Liver (tissue), 3 donors: ENCODE measurements at regions not wholly inside any gene's neighbourhood (a gene's known extent, or its start where the extent isn't known, plus 50 kb on each side); places are given as distances from the start of the nearest gene placed in this dataset.

Source experiments
- CTCF ChIP-seq: fragments of 150-350 bp; IDR thresholded peaks from 2 replicates; pipeline ENCODE4 v1.5.1; 2017; ENCODE audit warnings: improper control_type of control experiment, low read depth, low read length; ENCODE audit not compliant: missing input control
- EGR1 ChIP-seq, 2 donors: IDR thresholded peaks; 2 replicates each; pipeline ENCODE4 v1.6.1; 2016 to 2018; ENCODE audit warnings: antibody characterized with exemption in 2 of 2, low read depth in 2 of 2
- FOXA1 ChIP-seq: IDR thresholded peaks from 2 replicates; pipeline ENCODE4 v1.6.1; 2016; ENCODE audit warnings: antibody characterized with exemption
- GABPA ChIP-seq, 2 donors: IDR thresholded peaks in 1 of 2; conservative IDR thresholded peaks in 1 of 2; 2 replicates each; pipeline ENCODE4 v1.6.1; 2016; ENCODE audit warnings: antibody characterized with exemption in 2 of 2, mild to moderate bottlenecking in 1 of 2, moderate library complexity in 1 of 2
- HNF4A ChIP-seq, 2 donors: conservative IDR thresholded peaks; 2 replicates each; pipeline ENCODE4 v1.6.1; 2016; ENCODE audit warnings: antibody characterized with exemption in 2 of 2, mild to moderate bottlenecking in 2 of 2
- JUND ChIP-seq, 2 donors: IDR thresholded peaks; 2 replicates each; pipeline ENCODE4 v1.6.1; 2016; ENCODE audit warnings: antibody characterized with exemption in 2 of 2
- RAD21 ChIP-seq, 2 donors: IDR thresholded peaks; 2 replicates each; pipeline ENCODE4 v1.6.1; 2016; ENCODE audit warnings: antibody characterized with exemption in 2 of 2, mild to moderate bottlenecking in 2 of 2
- RXRA ChIP-seq, 2 donors: IDR thresholded peaks; 2 replicates each; pipeline ENCODE4 v1.6.1; 2017 to 2018; ENCODE audit warnings: antibody characterized with exemption in 2 of 2, mild to moderate bottlenecking in 1 of 2
- SP1 ChIP-seq: IDR thresholded peaks from 2 replicates; pipeline ENCODE4 v1.6.1; 2018; ENCODE audit warnings: antibody characterized with exemption, mild to moderate bottlenecking
- YY1 ChIP-seq: IDR thresholded peaks from 2 replicates; pipeline ENCODE4 v1.6.1; 2016; ENCODE audit warnings: antibody characterized with exemption, mild to moderate bottlenecking
- ZBTB33 ChIP-seq: IDR thresholded peaks from 2 replicates; pipeline ENCODE4 v1.6.1; 2016; ENCODE audit warnings: antibody characterized with exemption
- TF ChIP-seq, protein P1 (sequence below): IDR thresholded peaks from 2 replicates; pipeline ENCODE4 v1.6.1; 2016; ENCODE audit warnings: antibody characterized with exemption, mild to moderate bottlenecking
- TF ChIP-seq, protein P2 (sequence below): IDR thresholded peaks from 2 replicates; pipeline ENCODE4 v1.6.1; 2016; ENCODE audit warnings: antibody characterized with exemption
- donor health status: healthy.
- donor health status: healthy.

- TF ChIP-seq CTCF (no peak), FOXA1 (no peak), RXRA (IDR thresholded peaks at IDR 0.05) (no peak), GABPA (IDR thresholded peaks at IDR 0.05 in 1 of 2, conservative IDR thresholded peaks at IDR 0.05 in 1 of 2) (no peak), YY1 (no peak), ZBTB33 (no peak), EGR1 (IDR thresholded peaks at IDR 0.05; ENCODE audit: low read depth in 2 of 2) (no peak), SP1 (no peak), HNF4A (conservative IDR thresholded peaks at IDR 0.05) (no peak), RAD21 (IDR thresholded peaks at IDR 0.05) (no peak), JUND (IDR thresholded peaks at IDR 0.05) (no peak)
- TF ChIP-seq, protein P1, sequence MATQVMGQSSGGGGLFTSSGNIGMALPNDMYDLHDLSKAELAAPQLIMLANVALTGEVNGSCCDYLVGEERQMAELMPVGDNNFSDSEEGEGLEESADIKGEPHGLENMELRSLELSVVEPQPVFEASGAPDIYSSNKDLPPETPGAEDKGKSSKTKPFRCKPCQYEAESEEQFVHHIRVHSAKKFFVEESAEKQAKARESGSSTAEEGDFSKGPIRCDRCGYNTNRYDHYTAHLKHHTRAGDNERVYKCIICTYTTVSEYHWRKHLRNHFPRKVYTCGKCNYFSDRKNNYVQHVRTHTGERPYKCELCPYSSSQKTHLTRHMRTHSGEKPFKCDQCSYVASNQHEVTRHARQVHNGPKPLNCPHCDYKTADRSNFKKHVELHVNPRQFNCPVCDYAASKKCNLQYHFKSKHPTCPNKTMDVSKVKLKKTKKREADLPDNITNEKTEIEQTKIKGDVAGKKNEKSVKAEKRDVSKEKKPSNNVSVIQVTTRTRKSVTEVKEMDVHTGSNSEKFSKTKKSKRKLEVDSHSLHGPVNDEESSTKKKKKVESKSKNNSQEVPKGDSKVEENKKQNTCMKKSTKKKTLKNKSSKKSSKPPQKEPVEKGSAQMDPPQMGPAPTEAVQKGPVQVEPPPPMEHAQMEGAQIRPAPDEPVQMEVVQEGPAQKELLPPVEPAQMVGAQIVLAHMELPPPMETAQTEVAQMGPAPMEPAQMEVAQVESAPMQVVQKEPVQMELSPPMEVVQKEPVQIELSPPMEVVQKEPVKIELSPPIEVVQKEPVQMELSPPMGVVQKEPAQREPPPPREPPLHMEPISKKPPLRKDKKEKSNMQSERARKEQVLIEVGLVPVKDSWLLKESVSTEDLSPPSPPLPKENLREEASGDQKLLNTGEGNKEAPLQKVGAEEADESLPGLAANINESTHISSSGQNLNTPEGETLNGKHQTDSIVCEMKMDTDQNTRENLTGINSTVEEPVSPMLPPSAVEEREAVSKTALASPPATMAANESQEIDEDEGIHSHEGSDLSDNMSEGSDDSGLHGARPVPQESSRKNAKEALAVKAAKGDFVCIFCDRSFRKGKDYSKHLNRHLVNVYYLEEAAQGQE, result no peak
- TF ChIP-seq, protein P2, sequence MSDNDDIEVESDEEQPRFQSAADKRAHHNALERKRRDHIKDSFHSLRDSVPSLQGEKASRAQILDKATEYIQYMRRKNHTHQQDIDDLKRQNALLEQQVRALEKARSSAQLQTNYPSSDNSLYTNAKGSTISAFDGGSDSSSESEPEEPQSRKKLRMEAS, result no peak
Observed at GRCh38 chr5:72630721-72631120, 123.5 kb upstream of the ZNF366 start.
